ENCODE measurements at regions not wholly inside any gene's neighbourhood (a gene's known extent, or its start where the extent isn't known, plus 50 kb on each side); places are given as distances from the start of the nearest gene placed in this dataset.

DNA sequence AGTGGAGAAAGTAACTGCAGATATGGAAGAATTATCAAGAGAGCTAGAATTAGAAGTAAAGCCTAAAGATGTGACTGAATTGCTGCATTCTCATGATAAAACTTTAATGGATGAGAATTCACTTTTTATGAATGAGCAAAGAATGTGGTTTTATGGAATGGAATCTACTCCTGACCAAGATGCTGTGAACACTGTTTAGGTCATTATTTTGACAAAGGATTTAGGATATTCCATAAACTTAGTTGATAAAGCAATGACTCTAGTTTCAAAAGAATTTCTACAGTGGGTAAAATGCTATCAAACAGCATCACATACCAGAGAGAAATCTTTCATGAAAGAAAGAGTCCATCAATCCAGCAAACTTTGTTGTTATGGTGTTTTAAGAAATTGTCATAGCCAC is 1317.7 kb upstream of the ACVR2A start:
- Histone ChIP-seq H3K4me3 (no peak overlapping the region), H3K27me3 (no peaks in the 10 kb centered on the region), H3K4me1 (no peaks in the 10 kb centered on the region), H3K36me3 (no peaks in the 10 kb centered on the region), H3K4me2 (no peak overlapping the region), H3K9ac (no peak overlapping the region), H3K9me3 (replicated peaks in 1 of 11) (no peaks in the 10 kb centered on the region), H3K27ac (no peak overlapping the region), H4K20me1 (no peaks in the 10 kb centered on the region)
- TF ChIP-seq Cebpa-rat (IDR thresholded peaks at IDR 0.05): no peak

DNA sequence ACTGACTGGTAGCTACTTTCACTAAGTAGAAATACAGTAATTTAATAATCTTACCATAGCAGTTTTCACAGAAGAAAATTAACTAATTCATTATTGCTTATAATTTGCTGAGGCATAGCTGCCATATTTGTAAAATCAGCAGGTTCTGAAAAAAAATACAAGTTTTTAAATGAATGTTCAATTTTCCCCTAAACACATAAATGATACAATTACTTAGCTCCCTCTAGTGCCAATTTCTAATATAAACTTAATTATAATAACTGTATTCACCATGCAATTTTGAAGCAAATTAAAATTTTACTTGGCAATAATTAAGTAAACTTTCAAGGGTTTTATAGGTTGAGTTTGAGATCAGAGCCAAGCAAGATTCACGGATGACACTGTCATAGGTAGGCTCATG is 1321.6 kb upstream of the ACVR2A start:
- no peak overlapping the region for H3K4me2 ChIP-seq
- TF ChIP-seq Cebpa-rat (IDR thresholded peaks at IDR 0.05): no peak
- no peaks in the 10 kb centered on the region for H3K27me3 ChIP-seq
- H3K4me3 ChIP-seq: no peak overlapping the region
- H3K4me1 ChIP-seq: no peaks in the 10 kb centered on the region
- no peaks in the 10 kb centered on the region for H3K36me3 ChIP-seq
- H3K9me3 ChIP-seq (replicated peaks in 1 of 11): no peaks in the 10 kb centered on the region
- H3K9ac ChIP-seq: no peak overlapping the region
- no peak overlapping the region for H3K27ac ChIP-seq
- H4K20me1 ChIP-seq: no peaks in the 10 kb centered on the region

DNA sequence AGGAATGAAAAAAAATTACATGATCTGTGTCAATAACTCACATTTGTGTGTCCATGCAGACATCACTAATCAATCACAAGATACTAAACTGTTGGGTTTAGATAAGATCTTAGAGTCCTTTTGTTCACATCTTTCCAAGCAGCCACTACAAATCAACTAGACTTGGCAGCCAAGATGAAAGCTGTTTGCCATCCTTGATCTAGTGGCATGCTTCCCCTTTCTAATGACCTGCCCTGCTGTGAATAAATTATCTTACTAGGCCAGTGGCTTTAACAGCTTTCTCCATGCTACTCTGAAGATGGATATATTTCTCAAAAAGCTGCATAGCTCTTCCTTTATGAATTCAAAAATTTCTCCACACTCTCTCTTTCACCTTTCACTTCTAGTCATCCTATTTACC is 1338.0 kb upstream of the ACVR2A start:
- Histone ChIP-seq H3K9ac (no peak overlapping the region), H3K4me1 (no peaks in the 10 kb centered on the region), H3K9me3 (replicated peaks in 1 of 11) (no peaks in the 10 kb centered on the region), H4K20me1 (no peaks in the 10 kb centered on the region), H3K4me2 (no peak overlapping the region), H3K27me3 (no peaks in the 10 kb centered on the region), H3K27ac (no peak overlapping the region), H3K4me3 (no peak overlapping the region), H3K36me3 (no peaks in the 10 kb centered on the region)
- TF ChIP-seq Cebpa-rat (IDR thresholded peaks at IDR 0.05): no peak

DNA sequence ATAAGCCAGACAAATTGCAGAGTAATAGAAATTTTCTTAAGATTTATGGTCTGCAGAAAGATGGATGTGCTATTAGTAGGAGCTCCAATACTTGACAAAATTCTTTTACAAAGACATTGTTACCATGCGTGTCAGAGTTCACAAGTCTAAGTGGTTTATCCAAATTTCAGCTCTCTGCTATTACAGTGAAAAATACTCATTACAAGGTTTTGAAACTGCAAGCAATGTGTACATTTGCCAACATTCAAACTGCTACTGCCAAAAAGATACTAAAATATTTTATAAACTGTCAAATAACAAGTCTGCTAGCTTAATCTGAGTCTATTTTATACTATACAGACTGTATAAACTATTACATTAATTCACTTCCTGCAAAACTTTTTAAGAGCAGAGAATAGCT is 1341.5 kb upstream of the ACVR2A start:
- no peak overlapping the region for H3K9ac ChIP-seq
- H3K36me3 ChIP-seq: no peaks in the 10 kb centered on the region
- no peak overlapping the region for H3K27ac ChIP-seq
- no peaks in the 10 kb centered on the region for H3K27me3 ChIP-seq
- H4K20me1 ChIP-seq: no peaks in the 10 kb centered on the region
- H3K4me3 ChIP-seq: no peak overlapping the region
- H3K4me2 ChIP-seq: no peak overlapping the region
- H3K9me3 ChIP-seq (replicated peaks in 1 of 11): no peaks in the 10 kb centered on the region
- TF ChIP-seq Cebpa-rat (IDR thresholded peaks at IDR 0.05): no peak
- H3K4me1 ChIP-seq: no peaks in the 10 kb centered on the region

DNA sequence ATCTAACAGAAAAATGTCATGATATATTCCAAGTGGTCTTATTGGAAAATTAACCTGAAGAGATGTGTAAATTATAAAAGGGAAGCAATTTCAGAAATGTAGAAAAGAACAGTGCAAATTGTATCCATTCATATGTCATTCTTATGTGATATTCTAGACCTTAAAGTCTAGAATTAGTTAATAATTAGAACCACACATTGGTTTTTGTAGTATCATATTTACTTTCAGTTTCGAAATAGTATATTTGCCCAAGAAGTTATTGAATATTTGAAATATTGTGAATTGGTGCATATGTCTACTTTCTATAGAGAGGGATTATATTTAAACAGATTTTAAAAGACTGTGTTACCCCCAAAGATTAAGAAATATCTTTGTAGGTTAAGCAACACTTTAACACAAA is 1348.6 kb upstream of the ACVR2A start:
- Histone ChIP-seq H3K27ac (no peak overlapping the region), H3K36me3 (0 out of 22 replicates have a peak, but pooled peaks cover 0 to 6% (median 0%) of the 10 kb centered on the region in 11 experiments), H3K4me1 (no peaks in the 10 kb centered on the region), H3K9me3 (replicated peaks in 1 of 11) (peaks cover 15 to 22% (median 19%) of the 10 kb centered on the region in 11 experiments), H3K27me3 (no peaks in the 10 kb centered on the region), H3K4me2 (no peak overlapping the region), H3K9ac (no peak overlapping the region), H3K4me3 (no peak overlapping the region), H4K20me1 (no peaks in the 10 kb centered on the region)
- TF ChIP-seq Cebpa-rat (IDR thresholded peaks at IDR 0.05): no peak

DNA sequence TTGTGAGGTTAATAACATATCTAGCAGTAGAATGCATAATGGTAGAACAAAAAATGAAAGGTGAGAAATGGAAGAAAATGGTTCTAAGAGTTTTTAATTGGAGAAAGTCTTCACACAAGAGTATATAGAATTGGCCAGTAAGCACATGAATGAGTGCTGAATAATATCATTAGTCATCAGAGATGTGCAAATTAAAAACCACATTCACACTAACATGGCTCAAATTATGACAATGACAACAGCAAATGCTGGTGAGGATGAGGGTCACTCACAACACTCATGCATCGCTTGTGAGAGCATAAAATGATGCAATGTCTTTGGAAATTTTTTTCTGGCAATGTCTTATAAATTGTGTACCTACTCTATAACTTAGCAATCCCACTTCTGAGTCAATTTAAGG is 1355.4 kb upstream of the ACVR2A start:
- Histone ChIP-seq H3K4me2 (no peak overlapping the region), H3K27me3 (no peaks in the 10 kb centered on the region), H3K36me3 (0 out of 22 replicates have a peak, but pooled peaks cover 0 to 4% (median 0%) of the 10 kb centered on the region in 11 experiments), H3K9ac (no peak overlapping the region), H3K4me3 (no peak overlapping the region), H4K20me1 (no peaks in the 10 kb centered on the region), H3K9me3 (replicated peaks in 1 of 11) (peaks cover 10 to 14% (median 13%) of the 10 kb centered on the region in 11 experiments), H3K27ac (no peak overlapping the region), H3K4me1 (no peaks in the 10 kb centered on the region)
- no peak for TF ChIP-seq Cebpa-rat (IDR thresholded peaks at IDR 0.05)

DNA sequence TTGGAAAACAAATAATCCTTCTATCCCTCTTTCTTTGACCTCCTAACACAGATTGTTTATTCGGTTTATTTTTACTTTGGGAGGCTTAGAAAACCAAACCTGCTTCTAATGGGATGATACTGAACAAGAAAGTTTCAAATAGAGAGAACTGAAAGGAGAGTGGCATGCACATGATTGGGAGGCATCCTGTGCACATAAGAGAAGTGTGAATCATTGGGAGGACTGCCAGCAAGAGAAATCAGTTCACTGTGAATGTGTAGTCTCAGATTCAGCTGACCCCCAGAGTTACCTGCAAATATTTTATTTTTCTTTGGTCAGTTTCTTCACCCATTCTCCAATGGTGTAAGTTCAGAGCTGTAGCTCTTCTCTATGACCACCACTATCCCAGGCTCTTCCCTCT is 1363.2 kb upstream of the ACVR2A start:
- Histone ChIP-seq H3K27ac (no peak overlapping the region), H3K36me3 (no peaks in the 10 kb centered on the region)

DNA sequence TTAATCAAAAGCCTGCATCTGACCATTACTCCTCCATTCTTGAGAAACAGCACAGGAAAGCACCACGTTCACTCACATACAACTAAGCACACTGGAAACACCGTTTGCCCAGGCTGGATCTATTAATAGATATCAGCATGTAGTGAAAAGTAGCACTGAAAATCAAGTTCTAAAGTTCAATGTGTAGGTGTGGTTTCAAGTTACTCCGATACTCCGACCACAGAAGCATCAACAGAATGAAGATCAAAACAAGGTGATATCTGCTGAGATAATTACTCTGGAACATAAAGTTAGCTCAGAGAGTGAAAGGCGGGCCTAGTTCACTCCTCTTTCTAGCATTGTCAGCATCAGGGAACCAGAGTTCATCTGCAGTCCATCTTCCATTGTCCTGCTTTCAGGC is 1367.4 kb upstream of the ACVR2A start:
- TF ChIP-seq Cebpa-rat (IDR thresholded peaks at IDR 0.05): no peak
- H3K4me2 ChIP-seq: no peak overlapping the region

More for the DNA sequence above, 1363.2 kb upstream of the ACVR2A start:
- TF ChIP-seq Cebpa-rat (IDR thresholded peaks at IDR 0.05): no peak
- no peaks in the 10 kb centered on the region for H4K20me1 ChIP-seq
- no peaks in the 10 kb centered on the region for H3K4me1 ChIP-seq
- no peaks in the 10 kb centered on the region for H3K27me3 ChIP-seq
- no peak overlapping the region for H3K4me3 ChIP-seq
- H3K9ac ChIP-seq: no peak overlapping the region
- H3K9me3 ChIP-seq (replicated peaks in 1 of 11): no peaks in the 10 kb centered on the region
- no peak overlapping the region for H3K4me2 ChIP-seq

DNA sequence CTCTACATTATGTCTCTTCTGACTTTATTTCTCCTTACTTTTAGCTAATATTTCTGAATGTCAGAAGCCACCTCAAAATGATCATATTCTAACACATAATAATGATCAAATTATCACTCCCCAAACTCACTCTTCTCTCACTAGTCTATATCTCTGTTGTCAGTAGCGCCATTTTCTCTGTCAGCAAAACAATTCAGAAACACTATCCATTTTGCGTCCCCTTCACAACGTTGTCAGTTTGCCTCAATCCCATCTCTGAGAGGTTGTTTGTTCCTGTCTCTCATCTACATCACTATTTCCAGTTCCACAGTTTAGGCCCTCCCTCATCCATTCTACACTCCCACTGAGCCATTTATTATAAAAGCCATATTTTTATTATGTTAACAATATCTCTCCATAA is 1376.3 kb upstream of the ACVR2A start:
- H3K4me3 ChIP-seq: no peak overlapping the region
- no peak for TF ChIP-seq Cebpa-rat (IDR thresholded peaks at IDR 0.05)
- H3K36me3 ChIP-seq: no peaks in the 10 kb centered on the region
- H3K27me3 ChIP-seq: no peaks in the 10 kb centered on the region
- no peaks in the 10 kb centered on the region for H4K20me1 ChIP-seq
- H3K9me3 ChIP-seq (replicated peaks in 1 of 11): peaks cover 1 to 14% (median 5%) of the 10 kb centered on the region in 11 experiments; a peak in 8 of 22 replicates
- no peak overlapping the region for H3K27ac ChIP-seq
- H3K4me1 ChIP-seq: no peaks in the 10 kb centered on the region
- H3K9ac ChIP-seq: no peak overlapping the region
- H3K4me2 ChIP-seq: no peak overlapping the region

More for the DNA sequence above, 1367.4 kb upstream of the ACVR2A start:
- H3K27ac ChIP-seq: no peak overlapping the region
- no peak overlapping the region for H3K4me3 ChIP-seq
- no peaks in the 10 kb centered on the region for H3K27me3 ChIP-seq
- no peaks in the 10 kb centered on the region for H3K36me3 ChIP-seq
- H3K4me1 ChIP-seq: no peaks in the 10 kb centered on the region
- H3K9ac ChIP-seq: no peak overlapping the region
- no peaks in the 10 kb centered on the region for H4K20me1 ChIP-seq
- no peaks in the 10 kb centered on the region for H3K9me3 ChIP-seq (replicated peaks in 1 of 11)

DNA sequence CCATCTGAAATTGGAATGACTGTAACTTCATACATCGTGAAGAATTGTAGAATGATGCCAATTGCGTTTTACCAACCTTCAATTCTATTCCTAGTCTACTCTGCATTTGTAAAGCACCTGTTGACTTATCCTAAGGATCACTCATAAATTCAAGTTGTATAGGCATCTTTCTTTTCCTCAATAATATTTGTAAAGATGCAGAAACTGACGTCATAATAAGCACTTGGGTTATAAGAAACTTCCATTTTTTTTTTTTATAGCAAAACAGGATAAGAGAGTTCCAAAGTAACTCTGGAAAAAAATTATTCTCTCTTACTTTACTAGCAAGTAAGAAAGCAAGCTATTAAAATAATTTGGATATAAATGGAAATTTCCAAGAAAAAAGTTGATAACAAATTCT is 1377.4 kb upstream of the ACVR2A start:
- peaks cover 0 to 9% (median 0%) of the 10 kb centered on the region in 10 experiments; a peak in 3 of 20 replicates for H3K4me1 ChIP-seq
- no peak overlapping the region for H3K4me2 ChIP-seq
- H3K9me3 ChIP-seq (replicated peaks in 1 of 11): peaks cover 3 to 19% (median 10%) of the 10 kb centered on the region in 11 experiments; a peak in 11 of 22 replicates
- no peak for TF ChIP-seq Cebpa-rat (IDR thresholded peaks at IDR 0.05)
- H3K27me3 ChIP-seq: no peaks in the 10 kb centered on the region
- no peaks in the 10 kb centered on the region for H4K20me1 ChIP-seq
- H3K4me3 ChIP-seq: no peak overlapping the region
- H3K27ac ChIP-seq: no peak overlapping the region
- H3K36me3 ChIP-seq: no peaks in the 10 kb centered on the region
- no peak overlapping the region for H3K9ac ChIP-seq
